ENCODE measurements at regions not wholly inside any gene's neighbourhood (a gene's known extent, or its start where the extent isn't known, plus 50 kb on each side); places are given as distances from the start of the nearest gene placed in this dataset.
"Not testable (repeated sequence)": the region's sequence is repeated elsewhere in the genome, so short reads cannot be mapped to it uniquely, and the experiment has no call there.

DNA sequence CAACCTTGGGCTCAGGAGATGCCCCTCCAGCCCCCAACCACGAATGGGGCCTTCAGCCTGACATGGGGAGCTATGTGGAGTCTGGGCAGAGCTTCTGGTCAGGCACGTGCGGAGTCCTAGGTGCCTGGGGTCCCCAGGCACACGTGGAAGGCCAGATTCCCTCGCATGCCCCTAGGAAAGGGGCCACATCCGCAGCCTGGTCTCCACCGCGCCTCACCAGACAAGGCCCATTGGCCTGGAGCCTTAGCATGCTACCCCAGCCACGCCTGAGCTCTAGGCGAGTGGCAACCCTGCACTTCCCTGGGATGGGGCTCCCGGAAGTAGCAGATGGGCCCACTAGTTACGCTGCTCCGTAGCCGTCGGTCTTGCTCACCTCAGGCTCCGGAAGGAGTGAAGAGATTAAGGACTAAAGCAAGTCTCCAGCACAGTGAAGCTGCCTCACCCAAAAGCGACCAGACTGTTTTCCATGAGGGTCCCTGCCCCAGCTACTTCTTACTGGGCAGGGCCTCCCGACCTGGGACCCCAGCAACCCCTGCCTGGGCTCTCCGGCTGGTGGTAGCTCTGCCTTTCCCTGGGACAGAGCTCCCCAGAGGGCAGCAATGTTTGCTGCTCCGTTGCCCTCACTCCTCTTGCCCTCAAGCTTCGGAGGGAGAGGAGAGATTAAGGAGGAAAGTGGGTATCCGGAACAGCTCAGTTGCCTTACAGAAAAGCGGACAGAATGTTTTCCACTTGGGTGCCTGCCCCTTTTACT lies 93.2 kb upstream of the IMPG1 start:
- TF ChIP-seq, protein P1, sequence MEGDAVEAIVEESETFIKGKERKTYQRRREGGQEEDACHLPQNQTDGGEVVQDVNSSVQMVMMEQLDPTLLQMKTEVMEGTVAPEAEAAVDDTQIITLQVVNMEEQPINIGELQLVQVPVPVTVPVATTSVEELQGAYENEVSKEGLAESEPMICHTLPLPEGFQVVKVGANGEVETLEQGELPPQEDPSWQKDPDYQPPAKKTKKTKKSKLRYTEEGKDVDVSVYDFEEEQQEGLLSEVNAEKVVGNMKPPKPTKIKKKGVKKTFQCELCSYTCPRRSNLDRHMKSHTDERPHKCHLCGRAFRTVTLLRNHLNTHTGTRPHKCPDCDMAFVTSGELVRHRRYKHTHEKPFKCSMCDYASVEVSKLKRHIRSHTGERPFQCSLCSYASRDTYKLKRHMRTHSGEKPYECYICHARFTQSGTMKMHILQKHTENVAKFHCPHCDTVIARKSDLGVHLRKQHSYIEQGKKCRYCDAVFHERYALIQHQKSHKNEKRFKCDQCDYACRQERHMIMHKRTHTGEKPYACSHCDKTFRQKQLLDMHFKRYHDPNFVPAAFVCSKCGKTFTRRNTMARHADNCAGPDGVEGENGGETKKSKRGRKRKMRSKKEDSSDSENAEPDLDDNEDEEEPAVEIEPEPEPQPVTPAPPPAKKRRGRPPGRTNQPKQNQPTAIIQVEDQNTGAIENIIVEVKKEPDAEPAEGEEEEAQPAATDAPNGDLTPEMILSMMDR (IDR thresholded peaks at IDR 0.05; ENCODE audit: insufficient read depth, low read depth, low read length) = no peak
- ChIA-PET CTCF (no interaction called here), POLR2A (no interaction called here)
- Histone ChIP-seq H3K27me3 (ENCODE audit: control insufficient read depth, insufficient read depth, low read length) (no peaks in the 10 kb centered on the region), H3K4me3 (ENCODE audit: low read depth, low read length) (no peak overlapping the region), H3K36me3 (ENCODE audit: control insufficient read depth, insufficient read depth, low read length) (no peaks in the 10 kb centered on the region)
- no peak for DNase-seq (ENCODE audit: low read depth)

DNA sequence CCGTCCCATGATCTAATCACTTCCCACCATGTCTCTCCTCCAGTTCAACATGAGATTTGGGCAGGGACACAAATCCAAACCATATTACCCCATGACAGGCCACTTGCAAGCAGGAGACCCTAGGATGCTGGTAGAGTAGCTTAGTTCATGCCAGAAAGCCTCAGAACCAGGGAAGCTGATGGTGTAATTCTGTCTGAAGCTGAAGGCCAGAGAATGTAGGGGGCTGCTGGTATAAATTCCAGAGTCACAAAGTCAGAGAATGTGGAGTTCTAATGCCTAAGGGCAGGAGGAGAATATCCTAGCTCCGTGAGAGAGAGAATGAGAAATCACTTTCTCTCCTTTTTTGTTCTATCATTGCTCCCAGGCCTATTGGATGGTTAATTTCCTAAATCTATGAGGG lies 90.3 kb upstream of the IMPG1 start:
- DNase-seq (ENCODE audit: low read depth) = no peak
- TF ChIP-seq, protein P1 (IDR thresholded peaks at IDR 0.05; ENCODE audit: insufficient read depth, low read depth, low read length) = no peak
- ChIA-PET POLR2A (no interaction called here), CTCF (no interaction called here)
- Histone ChIP-seq H3K27me3 (ENCODE audit: control insufficient read depth, insufficient read depth, low read length) (no peaks in the 10 kb centered on the region), H3K36me3 (ENCODE audit: control insufficient read depth, insufficient read depth, low read length) (no peaks in the 10 kb centered on the region), H3K4me3 (ENCODE audit: low read depth, low read length) (no peak overlapping the region)

DNA sequence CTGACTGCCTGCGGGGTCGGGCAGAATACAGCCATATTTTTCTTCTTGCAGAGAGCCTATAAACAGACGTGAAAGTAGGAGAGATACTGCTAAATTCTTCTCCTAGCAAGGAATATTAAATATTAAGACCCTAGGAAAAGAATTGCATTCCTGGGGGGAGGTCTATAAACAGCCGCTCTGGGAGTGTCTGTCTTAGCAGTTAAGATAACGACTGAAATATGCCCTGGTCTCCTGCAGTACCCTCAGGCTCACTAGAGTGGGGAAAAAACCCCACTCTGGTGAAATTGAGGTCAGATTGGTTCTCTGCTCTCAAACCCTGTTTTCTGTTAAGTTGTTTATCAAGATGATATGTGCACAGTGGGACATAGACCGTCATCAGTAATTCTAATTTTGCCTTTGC lies 85.3 kb upstream of the IMPG1 start:
- H3K36me3 ChIP-seq (ENCODE audit: control insufficient read depth, insufficient read depth, low read length); H3K27me3 ChIP-seq (ENCODE audit: control insufficient read depth, insufficient read depth, low read length); POLR2A ChIA-PET; DNase-seq (ENCODE audit: low read depth); CTCF ChIA-PET; H3K4me3 ChIP-seq (ENCODE audit: low read depth, low read length): not testable (repeated sequence)

DNA sequence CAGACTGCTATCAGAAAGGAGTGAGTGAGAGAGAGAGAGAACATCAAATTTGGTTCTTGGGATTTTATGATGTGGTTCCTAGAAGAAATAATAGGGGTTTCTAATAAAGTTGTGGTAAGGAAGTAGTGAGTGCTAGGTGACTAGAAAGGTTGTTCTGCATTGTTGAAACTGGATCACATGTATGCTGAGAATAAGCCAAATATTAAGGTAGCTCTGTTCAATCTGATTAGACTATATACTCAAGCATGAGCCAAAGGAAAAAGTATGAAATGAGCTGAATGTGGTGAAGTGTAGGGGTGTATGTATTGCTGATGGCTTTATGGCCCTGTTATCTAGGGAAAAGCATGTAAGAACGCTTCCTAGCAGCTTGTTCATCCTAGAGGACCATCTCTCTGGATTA lies 63.0 kb upstream of the IMPG1 start:
- POLR2A ChIA-PET = no interaction called here
- no peaks in the 10 kb centered on the region for H3K36me3 ChIP-seq (ENCODE audit: control insufficient read depth, insufficient read depth, low read length)
- CTCF ChIA-PET = interaction anchor here (1.3 kb wide), 1 partner anchor 83 kb away, joined by 3 read pairs; no protein-coding TSS in a partner anchor

DNA sequence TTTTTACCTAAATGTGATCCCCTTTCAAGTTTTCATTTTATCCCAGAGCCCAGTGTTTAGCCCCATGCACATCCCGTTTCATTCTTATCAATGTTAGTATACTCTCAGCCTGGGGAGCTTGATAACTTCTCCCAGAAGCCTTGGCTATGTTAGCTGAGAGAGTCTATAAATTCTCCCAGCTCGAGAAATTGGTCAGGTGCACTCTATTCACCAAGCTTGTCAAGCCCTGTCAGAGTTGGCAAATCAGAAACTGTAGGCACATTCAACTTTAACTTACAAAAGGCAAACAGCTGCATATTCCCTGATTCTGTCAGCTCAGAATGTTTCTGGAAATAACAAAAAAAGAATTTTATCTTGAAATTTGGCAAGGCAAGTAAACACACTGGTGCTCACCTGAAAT lies 62.2 kb upstream of the IMPG1 start:
- POLR2A ChIA-PET = no interaction called here
- Histone ChIP-seq H3K4me3 (ENCODE audit: low read depth, low read length) (no peak overlapping the region), H3K36me3 (ENCODE audit: control insufficient read depth, insufficient read depth, low read length) (no peaks in the 10 kb centered on the region), H3K27me3 (ENCODE audit: control insufficient read depth, insufficient read depth, low read length) (no peaks in the 10 kb centered on the region)
- CTCF ChIA-PET = no interaction called here
- TF ChIP-seq, protein P1 (IDR thresholded peaks at IDR 0.05; ENCODE audit: insufficient read depth, low read depth, low read length) = no peak
- DNase-seq (ENCODE audit: low read depth) = no peak

More for the DNA sequence above, 63.0 kb upstream of the IMPG1 start:
- Histone ChIP-seq H3K27me3 (ENCODE audit: control insufficient read depth, insufficient read depth, low read length) (no peaks in the 10 kb centered on the region), H3K4me3 (ENCODE audit: low read depth, low read length) (no peak overlapping the region)
- TF ChIP-seq, protein P1 (IDR thresholded peaks at IDR 0.05; ENCODE audit: insufficient read depth, low read depth, low read length) = no peak
- no peak for DNase-seq (ENCODE audit: low read depth)

DNA sequence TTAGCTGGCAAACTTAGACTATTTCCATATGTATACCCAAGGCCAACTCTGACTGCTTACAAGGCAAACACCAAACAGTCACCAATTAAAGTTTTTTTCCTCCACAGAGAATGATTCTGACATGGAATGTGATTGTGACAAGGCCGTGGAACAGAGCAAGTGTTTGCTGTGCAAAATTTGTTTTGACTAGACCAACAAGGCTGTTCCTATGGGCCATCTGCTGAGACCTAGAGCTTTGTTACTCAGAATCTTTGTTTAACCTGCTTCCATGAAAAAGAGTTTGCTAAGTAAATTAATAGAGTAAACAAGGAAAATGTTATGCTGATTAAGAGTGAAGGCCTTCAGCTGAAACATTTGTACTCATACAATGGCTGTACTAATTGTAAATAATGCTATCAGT lies 51.6 kb upstream of the IMPG1 start:
- Histone ChIP-seq H3K36me3 (ENCODE audit: control insufficient read depth, insufficient read depth, low read length) (no peaks in the 10 kb centered on the region), H3K4me3 (ENCODE audit: low read depth, low read length) (no peak overlapping the region), H3K27me3 (ENCODE audit: control insufficient read depth, insufficient read depth, low read length) (no peaks in the 10 kb centered on the region)
- no peak for DNase-seq (ENCODE audit: low read depth)
- TF ChIP-seq, protein P1 (IDR thresholded peaks at IDR 0.05; ENCODE audit: insufficient read depth, low read depth, low read length) = no peak
- ChIA-PET POLR2A (no interaction called here), CTCF (no interaction called here)
